ENCODE measurements at regions not wholly inside any gene's neighbourhood (a gene's known extent, or its start where the extent isn't known, plus 50 kb on each side); places are given as distances from the start of the nearest gene placed in this dataset.

DNA sequence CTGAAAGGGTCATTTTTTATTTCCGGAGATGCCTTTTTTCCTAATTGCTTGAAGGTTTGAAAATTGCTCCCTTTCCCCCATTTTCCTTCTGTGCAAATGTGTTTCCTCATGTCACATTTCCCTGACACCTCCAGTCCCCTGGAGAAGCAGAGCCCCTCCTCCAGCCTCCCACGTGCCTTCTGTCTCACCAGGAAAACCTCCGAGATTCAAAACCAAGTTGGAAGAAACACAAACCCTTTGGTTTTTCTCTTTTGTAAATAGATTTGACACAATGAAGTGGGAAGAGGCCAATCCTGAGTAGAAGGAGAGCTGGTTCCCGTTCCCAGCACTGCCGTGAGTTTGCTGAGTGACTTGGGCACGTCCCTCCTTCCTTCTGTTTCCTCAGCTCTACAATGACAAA lies 125.4 kb upstream of the MYCN start:
- intact Hi-C loops (cut with micrococcal nuclease) = no loop called here
- Mint-ChIP-seq H3K27me3 (ENCODE audit: insufficient read depth, unreplicated experiment) (peaks cover 45% of the 10 kb centered on the region), H3K4me1 (ENCODE audit: insufficient read depth, unreplicated experiment) (no peaks in the 10 kb centered on the region), H3K4me3 (ENCODE audit: unreplicated experiment) (no peak overlapping the region), H3K36me3 (ENCODE audit: insufficient read depth, unreplicated experiment) (no peaks in the 10 kb centered on the region), H3K27ac (ENCODE audit: low read depth, unreplicated experiment) (no peak overlapping the region), H3K9me3 (ENCODE audit: unreplicated experiment) (no peaks in the 10 kb centered on the region)
- CTCF ChIA-PET = no interaction called here
- TF ChIP-seq, protein P1, sequence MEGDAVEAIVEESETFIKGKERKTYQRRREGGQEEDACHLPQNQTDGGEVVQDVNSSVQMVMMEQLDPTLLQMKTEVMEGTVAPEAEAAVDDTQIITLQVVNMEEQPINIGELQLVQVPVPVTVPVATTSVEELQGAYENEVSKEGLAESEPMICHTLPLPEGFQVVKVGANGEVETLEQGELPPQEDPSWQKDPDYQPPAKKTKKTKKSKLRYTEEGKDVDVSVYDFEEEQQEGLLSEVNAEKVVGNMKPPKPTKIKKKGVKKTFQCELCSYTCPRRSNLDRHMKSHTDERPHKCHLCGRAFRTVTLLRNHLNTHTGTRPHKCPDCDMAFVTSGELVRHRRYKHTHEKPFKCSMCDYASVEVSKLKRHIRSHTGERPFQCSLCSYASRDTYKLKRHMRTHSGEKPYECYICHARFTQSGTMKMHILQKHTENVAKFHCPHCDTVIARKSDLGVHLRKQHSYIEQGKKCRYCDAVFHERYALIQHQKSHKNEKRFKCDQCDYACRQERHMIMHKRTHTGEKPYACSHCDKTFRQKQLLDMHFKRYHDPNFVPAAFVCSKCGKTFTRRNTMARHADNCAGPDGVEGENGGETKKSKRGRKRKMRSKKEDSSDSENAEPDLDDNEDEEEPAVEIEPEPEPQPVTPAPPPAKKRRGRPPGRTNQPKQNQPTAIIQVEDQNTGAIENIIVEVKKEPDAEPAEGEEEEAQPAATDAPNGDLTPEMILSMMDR (IDR thresholded peaks at IDR 0.05; ENCODE audit: unreplicated experiment) = no peak
- no peak for DNase-seq (ENCODE audit: unreplicated experiment)
- no TSS peak for BruUV-seq (replicated peaks)
- POLR2A ChIA-PET = no interaction called here

DNA sequence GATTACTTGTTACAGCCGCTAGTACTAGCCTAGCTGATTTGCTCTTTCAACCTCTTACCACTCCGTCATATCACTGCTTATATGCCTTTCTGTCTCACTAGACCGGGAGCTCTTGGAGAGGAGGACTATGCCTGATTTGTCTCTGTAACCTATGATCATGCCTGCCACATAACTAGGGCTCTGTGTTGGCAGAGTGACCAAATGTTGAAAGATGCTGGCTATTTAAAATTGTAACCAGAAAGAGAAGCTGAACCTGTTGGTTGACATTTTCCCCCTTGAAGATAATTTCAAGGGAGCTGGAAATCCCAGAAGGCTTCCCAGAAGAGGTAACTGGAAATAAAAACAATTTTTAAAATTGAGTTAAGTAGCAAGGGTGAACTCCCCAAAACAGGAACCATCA lies 124.1 kb upstream of the MYCN start:
- Mint-ChIP-seq H3K36me3 (ENCODE audit: insufficient read depth, unreplicated experiment) (no peaks in the 10 kb centered on the region), H3K27ac (ENCODE audit: low read depth, unreplicated experiment) (no peak overlapping the region), H3K4me1 (ENCODE audit: insufficient read depth, unreplicated experiment) (no peaks in the 10 kb centered on the region), H3K9me3 (ENCODE audit: unreplicated experiment) (no peaks in the 10 kb centered on the region), H3K27me3 (ENCODE audit: insufficient read depth, unreplicated experiment) (peaks cover 40% of the 10 kb centered on the region), H3K4me3 (ENCODE audit: unreplicated experiment) (no peak overlapping the region)
- no peak for DNase-seq (ENCODE audit: unreplicated experiment)
- POLR2A ChIA-PET = no interaction called here
- CTCF ChIA-PET = interaction anchor here (0.6 kb wide), 1 partner anchor 67 kb away, joined by 3 read pairs; no protein-coding TSS in a partner anchor
- BruUV-seq (replicated peaks) = no TSS peak
- TF ChIP-seq, protein P1 (IDR thresholded peaks at IDR 0.05; ENCODE audit: unreplicated experiment) = no peak
- intact Hi-C loops (cut with micrococcal nuclease) = no loop called here

DNA sequence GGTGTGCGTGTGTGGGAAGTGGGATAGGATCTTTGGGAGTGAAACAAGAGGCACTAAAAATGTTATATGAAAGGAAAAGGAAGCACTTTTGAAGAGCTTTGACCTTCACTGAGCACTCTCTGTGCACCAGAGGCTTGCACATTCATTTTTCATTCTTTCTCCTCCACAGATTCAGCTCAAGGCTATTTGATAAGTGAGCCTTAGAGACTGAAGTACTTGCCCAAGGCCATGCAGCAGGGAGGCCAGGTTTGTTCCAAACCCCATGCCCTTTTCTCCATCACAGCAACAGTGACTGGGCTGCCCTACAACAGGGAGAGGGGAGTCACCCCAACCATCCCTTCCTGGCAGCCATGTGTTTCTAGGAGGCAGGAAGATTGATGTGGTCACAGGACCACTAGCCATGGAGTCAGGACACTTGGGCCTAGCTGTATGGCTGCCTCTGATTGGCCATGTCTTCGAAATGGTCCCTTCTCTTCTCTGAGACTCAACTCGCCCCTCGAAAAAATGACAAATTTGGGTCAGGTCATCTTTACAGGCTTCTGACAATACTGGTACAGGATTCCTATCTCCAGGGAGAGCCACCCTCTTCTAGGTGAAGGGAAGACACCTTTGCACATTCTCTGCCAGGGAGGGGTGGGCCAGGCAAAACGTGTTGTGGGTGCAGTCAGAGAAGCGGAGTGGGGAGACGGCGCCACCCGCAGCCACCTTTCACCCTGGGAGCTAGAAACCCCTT lies 123.5 kb upstream of the MYCN start:
- TF ChIP-seq, protein P1 (IDR thresholded peaks at IDR 0.05; ENCODE audit: unreplicated experiment) = no peak
- intact Hi-C loops (cut with micrococcal nuclease) = no loop called here
- H3K27ac Mint-ChIP-seq (ENCODE audit: low read depth, unreplicated experiment) = no peak overlapping the region
- POLR2A ChIA-PET = no interaction called here
- H3K9me3 Mint-ChIP-seq (ENCODE audit: unreplicated experiment) = no peaks in the 10 kb centered on the region
- no peak for DNase-seq (ENCODE audit: unreplicated experiment)
- BruUV-seq (replicated peaks) = no TSS peak
- H3K27me3 Mint-ChIP-seq (ENCODE audit: insufficient read depth, unreplicated experiment) = peaks cover 40% of the 10 kb centered on the region
- no peaks in the 10 kb centered on the region for H3K36me3 Mint-ChIP-seq (ENCODE audit: insufficient read depth, unreplicated experiment)
- H3K4me3 Mint-ChIP-seq (ENCODE audit: unreplicated experiment) = no peak overlapping the region
- no peaks in the 10 kb centered on the region for H3K4me1 Mint-ChIP-seq (ENCODE audit: insufficient read depth, unreplicated experiment)
- CTCF ChIA-PET = no interaction called here

DNA sequence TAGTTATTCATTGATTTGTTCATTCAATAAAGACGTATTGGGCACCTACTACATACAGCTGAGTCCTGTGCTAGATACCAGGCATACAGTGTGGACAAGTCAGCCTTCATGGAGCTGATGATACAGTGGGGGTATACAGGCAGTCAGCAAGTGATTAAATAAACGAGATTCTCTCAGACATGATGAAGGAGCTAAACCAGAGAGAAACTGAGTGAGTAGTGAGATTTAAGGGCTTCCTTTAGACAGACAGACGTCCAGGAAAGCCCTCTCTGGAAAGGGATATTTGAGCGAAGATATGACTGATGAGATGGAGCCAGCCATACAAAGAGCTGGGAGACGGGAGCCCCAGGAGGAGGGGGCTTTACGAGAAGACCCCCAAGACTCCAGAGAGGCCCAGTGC lies 122.6 kb upstream of the MYCN start:
- peaks cover 40% of the 10 kb centered on the region for H3K27me3 Mint-ChIP-seq (ENCODE audit: insufficient read depth, unreplicated experiment)
- CTCF ChIA-PET = no interaction called here
- H3K4me1 Mint-ChIP-seq (ENCODE audit: insufficient read depth, unreplicated experiment) = no peaks in the 10 kb centered on the region
- TF ChIP-seq, protein P1 (IDR thresholded peaks at IDR 0.05; ENCODE audit: unreplicated experiment) = no peak
- DNase-seq (ENCODE audit: unreplicated experiment) = no peak
- BruUV-seq (replicated peaks) = no TSS peak
- H3K27ac Mint-ChIP-seq (ENCODE audit: low read depth, unreplicated experiment) = no peak overlapping the region
- H3K4me3 Mint-ChIP-seq (ENCODE audit: unreplicated experiment) = no peak overlapping the region
- POLR2A ChIA-PET = no interaction called here
- H3K9me3 Mint-ChIP-seq (ENCODE audit: unreplicated experiment) = no peaks in the 10 kb centered on the region
- H3K36me3 Mint-ChIP-seq (ENCODE audit: insufficient read depth, unreplicated experiment) = no peaks in the 10 kb centered on the region
- intact Hi-C loops (cut with micrococcal nuclease) = no loop called here

All from MCF 10A (cell line).